Right lobe of liver (tissue), 6 donors: ENCODE measurements at regions not wholly inside any gene's neighbourhood (a gene's known extent, or its start where the extent isn't known, plus 50 kb on each side); places are given as distances from the start of the nearest gene placed in this dataset.

Experiments used
- ATAC-seq, 4 donors: fragments of 200-7000 bp; cut with Tn5 transposase; one replicate each; pipeline ENCODE4 v1.9.1; 2020; ENCODE audit warnings: mild to moderate bottlenecking in 4 of 4, moderate library complexity in 4 of 4
- DNase-seq, 3 donors: peaks; one replicate each; pipeline ENCODE4 v3.0.0-alpha.2; 2020
- H3K27ac ChIP-seq, 3 donors: fragments of 200-600 bp; one replicate each; pipeline ENCODE4 v1.8.0; 2022
- H3K27me3 ChIP-seq, 2 donors: fragments of 200-600 bp; one replicate each; pipeline ENCODE4 v1.8.0; 2022
- H3K36me3 ChIP-seq, 4 donors: fragments of 200-600 bp; sonication (generic) in 1 of 4; one replicate each; pipeline versions ENCODE4 v1.5.1 to v1.8.0; 2017 to 2022; ENCODE audit warnings: control low read depth in 1 of 4
- H3K4me1 ChIP-seq, 4 donors: fragments of 200-600 bp; sonication (generic) in 1 of 4; one replicate each; pipeline versions ENCODE4 v1.5.1 to v1.8.0; 2017 to 2022; ENCODE audit warnings: control low read depth in 1 of 4
- H3K4me3 ChIP-seq, 3 donors: fragments of 200-600 bp; one replicate each; pipeline ENCODE4 v1.8.0; 2022
- H3K9me3 ChIP-seq, 4 donors: fragments of 200-600 bp; sonication (generic) in 1 of 4; one replicate each; pipeline versions ENCODE4 v1.5.1 to v1.8.0; 2017 to 2022; ENCODE audit warnings: control low read depth in 1 of 4
- CTCF ChIP-seq, 4 donors: fragments of 200-600 bp in 3 of 4; fragments of 450-650 bp in 1 of 4; IDR thresholded peaks; one replicate each; pipeline versions ENCODE4 v1.5.1 to v1.8.0; 2016 to 2022; ENCODE audit warnings: antibody characterized with exemption in 4 of 4, mild to moderate bottlenecking in 2 of 4
- POLR2A ChIP-seq: fragments of 450-650 bp; IDR thresholded peaks from one replicate; pipeline ENCODE4 v1.6.1; 2017; ENCODE audit warnings: antibody characterized with exemption, mild to moderate bottlenecking
- WGBS: methylation state at CpG from one replicate; pipeline ENCODE4 v1.1.6; 2018; ENCODE audit warnings: low coverage, low lambda C conversion rate; ENCODE audit not compliant: insufficient coverage; ENCODE audit errors: missing lambda C conversion rate; 5-methylcytosine and 5-hydroxymethylcytosine counted together
- intact Hi-C, 2 donors: fragments of 100-400 bp; cut with DNase I; formaldehyde crosslinking; loops; one replicate each; pipeline versions ENCODE4 v1.11.2 to v1.14.1; 2022
- donor health status: DM: no; HTN: yes; CAD: no.
- donor health status: DM: no; HTN: no; CAD: no.
- donor health status: DM: no; HTN: no; CAD: no.
- donor health status: DM: no; HTN: yes; CAD: no.
- donor health status: DM: no; HTN: yes; CAD: no.

- Histone ChIP-seq H3K27me3 (no peaks in the 10 kb centered on the region), H3K4me3 (no peak overlapping the region)
- intact Hi-C loops, result no loop called here
Measured at GRCh38 chr4:62327612-62328297, 1127.6 kb downstream of the ADGRL3 start.

GRCh38 chr4:62324215-62324614 is 1124.1 kb downstream of the ADGRL3 start:
- no peaks in the 10 kb centered on the region for H3K9me3 ChIP-seq
- no peak overlapping the region for H3K27ac ChIP-seq
- DNase-seq (no peak), ATAC-seq (no peak)
- H3K4me3 ChIP-seq, result no peak overlapping the region
- H3K27me3 ChIP-seq, result no peaks in the 10 kb centered on the region
- H3K36me3 ChIP-seq, result no peaks in the 10 kb centered on the region
- 19% methylated on average over 1 of the region's 1 CpG for WGBS
- intact Hi-C loops, result no loop called here
- TF ChIP-seq CTCF (IDR thresholded peaks at IDR 0.05) (no peak), POLR2A (no peak)
- no peaks in the 10 kb centered on the region for H3K4me1 ChIP-seq

More at GRCh38 chr4:62327612-62328297, 1127.6 kb downstream of the ADGRL3 start:
- Histone ChIP-seq H3K36me3 (no peaks in the 10 kb centered on the region), H3K4me1 (no peaks in the 10 kb centered on the region), H3K27ac (no peak overlapping the region), H3K9me3 (no peaks in the 10 kb centered on the region)
- no peak for ATAC-seq
- 21% methylated on average over 1 of the region's 1 CpG for WGBS
- TF ChIP-seq CTCF (IDR thresholded peaks at IDR 0.05), result no peak
- TF ChIP-seq POLR2A, result no peak
- no peak for DNase-seq

GRCh38 chr4:62320612-62321011 is 1120.5 kb downstream of the ADGRL3 start:
- no peak overlapping the region for H3K27ac ChIP-seq
- no peak for TF ChIP-seq POLR2A
- ATAC-seq, result no peak
- 77% methylated on average over 7 of the region's 7 CpGs for WGBS
- H3K9me3 ChIP-seq, result no peaks in the 10 kb centered on the region
- DNase-seq, result no peak
- H3K36me3 ChIP-seq, result no peaks in the 10 kb centered on the region
- no peaks in the 10 kb centered on the region for H3K4me1 ChIP-seq
- H3K4me3 ChIP-seq, result no peak overlapping the region
- intact Hi-C loops, result no loop called here
- no peaks in the 10 kb centered on the region for H3K27me3 ChIP-seq

- ATAC-seq, result no peak
- DNase-seq, result no peak
- H3K4me1 ChIP-seq, result no peaks in the 10 kb centered on the region
- no peak overlapping the region for H3K4me3 ChIP-seq
- intact Hi-C loops, result no loop called here
- 86% methylated on average over 1 of the region's 1 CpG for WGBS
- no peak overlapping the region for H3K27ac ChIP-seq
- TF ChIP-seq POLR2A, result no peak
- no peak for TF ChIP-seq CTCF (IDR thresholded peaks at IDR 0.05)
- no peaks in the 10 kb centered on the region for H3K27me3 ChIP-seq
- no peaks in the 10 kb centered on the region for H3K9me3 ChIP-seq
- no peaks in the 10 kb centered on the region for H3K36me3 ChIP-seq
Measured at GRCh38 chr4:62302710-62303109, 1102.6 kb downstream of the ADGRL3 start.

GRCh38 chr4:62301500-62301899 is 1101.4 kb downstream of the ADGRL3 start:
- DNase-seq, result no peak

More at GRCh38 chr4:62301500-62301899, 1101.4 kb downstream of the ADGRL3 start:
- TF ChIP-seq POLR2A (no peak), CTCF (IDR thresholded peaks at IDR 0.05) (no peak)
- Histone ChIP-seq H3K9me3 (no peaks in the 10 kb centered on the region), H3K27me3 (no peaks in the 10 kb centered on the region), H3K4me3 (no peak overlapping the region), H3K36me3 (no peaks in the 10 kb centered on the region), H3K27ac (no peak overlapping the region), H3K4me1 (no peaks in the 10 kb centered on the region)
- WGBS, result 53% methylated on average over 2 of the region's 3 CpGs
- no peak for ATAC-seq
- intact Hi-C loops, result no loop called here
